GM13977 (cell line): ENCODE measurements at regions not wholly inside any gene's neighbourhood (a gene's known extent, or its start where the extent isn't known, plus 50 kb on each side); places are given as distances from the start of the nearest gene placed in this dataset.

Experiments
- DNase-seq: peaks from one replicate; pipeline ENCODE4 v3.0.0; 2012; ENCODE audit warnings: low spot score
- CTCF ChIP-seq: IDR thresholded peaks from 2 replicates; pipeline ENCODE4 v1.5.1; 2012; ENCODE audit warnings: mild to moderate bottlenecking, control low read depth; ENCODE audit not compliant: insufficient read depth; ENCODE audit errors: extremely low read depth, missing control alignments
- in situ Hi-C: fragments of 300-500 bp; cut with MboI; formaldehyde crosslinking; loops from one replicate; pipeline ENCODE4 v1.12.0; 2022; ENCODE audit warnings: low sequenced_read_pairs, low pct_unique_long_range_greater_than_20kb, mixed read lengths, inconsistent platforms; ENCODE audit not compliant: unreplicated experiment

- TF ChIP-seq CTCF, result no peak
- in situ Hi-C loops, result loop anchor here (25.0 kb wide), 1 partner anchor 1465 kb away; no protein-coding TSS in a partner anchor
- DNase-seq, result no peak
Observed at GRCh38 chr3:5321666-5322340, 134.3 kb downstream of the EDEM1 start.

GRCh38 chr3:5324780-5325179 lies 137.3 kb downstream of the EDEM1 start:
- no peak for DNase-seq
- in situ Hi-C loops, result loop anchor here (25.0 kb wide), 1 partner anchor 1463 kb away; no protein-coding TSS in a partner anchor
- TF ChIP-seq CTCF, result no peak

GRCh38 chr3:5330152-5330810 lies 142.8 kb downstream of the EDEM1 start:
- in situ Hi-C loops, result no loop called here
- no peak for TF ChIP-seq CTCF
- DNase-seq, result no peak

- in situ Hi-C loops, result no loop called here
- no peak for TF ChIP-seq CTCF
- no peak for DNase-seq
Observed at GRCh38 chr3:5331567-5332269, 144.2 kb downstream of the EDEM1 start.

- in situ Hi-C loops, result no loop called here
- TF ChIP-seq CTCF, result no peak
Observed at GRCh38 chr3:5332270-5332956, 144.9 kb downstream of the EDEM1 start.

GRCh38 chr3:5339967-5340535 lies 152.5 kb downstream of the EDEM1 start:
- no peak for DNase-seq
- in situ Hi-C loops, result no loop called here
- no peak for TF ChIP-seq CTCF

More at GRCh38 chr3:5332270-5332956, 144.9 kb downstream of the EDEM1 start:
- DNase-seq, result no peak
